K562 (cell line): ENCODE measurements at regions not wholly inside any gene's neighbourhood (a gene's known extent, or its start where the extent isn't known, plus 50 kb on each side); places are given as distances from the start of the nearest gene placed in this dataset.

Experiments
- ATAC-seq: fragments of 200-7000 bp; cut with Tn5 transposase; 3 replicates; pipeline ENCODE4 v1.9.1; 2020; ENCODE audit warnings: moderate library complexity
- BruUV-seq: library from RNA; stranded (reverse); fragments of 400-500 nt; replicated peaks from 2 replicates; lab custom pipeline; 2021; lab: Mats Ljungman, UMichigan
- CTCF ChIA-PET: fragments of 300-600 bp; formaldehyde crosslinking; extraction: SDS; loops from one replicate; lab custom pipeline; 2021; ENCODE audit warnings: low intra/inter-chr PET ratio; lab: Yijun Ruan, JAX
- POLR2A ChIA-PET: fragments of 300-600, 350-650 bp; sonication (Branson Sonifier 250); formaldehyde crosslinking; extraction: SDS; loops from one replicate; lab custom pipeline; 2021; ENCODE audit warnings: antibody characterized with exemption, inconsistent platforms; lab: Yijun Ruan, JAX
- DNase-seq, 4 experiments: peaks; one replicate each; pipeline versions ENCODE4 v3.0.0 to v3.0.0-alpha.2; 2011 to 2018; ENCODE audit warnings: low spot score in 3 of 4, mixed read lengths in 3 of 4; ENCODE audit errors: extremely low read depth in 1 of 4
- FAIRE-seq: peaks from 2 replicates; lab custom pipeline; 2011; peaks lifted over from hg19 to GRCh38; lab: Jason Lieb, UNC
- H2AFZ ChIP-seq: 2 replicates; pipeline ENCODE4 v1.6.0; 2011; ENCODE audit warnings: low read depth, low read length, control low read depth, inconsistent platforms
- H3K27ac ChIP-seq: fragments of 200-600 bp; 3 replicates; pipeline ENCODE4 v1.8.0; 2011; ENCODE audit warnings: low read depth, mild to moderate bottlenecking, control low read depth, inconsistent platforms, low read length, moderate library complexity, mixed read lengths; ENCODE audit errors: extremely low read depth
- H3K27me3 ChIP-seq, 2 experiments: fragments of 300-600 bp in 1 of 2; 2 replicates in 1 of 2; 3 replicates in 1 of 2; pipeline versions ENCODE4 v1.6.0 to v1.8.0; 2011; ENCODE audit warnings: inconsistent platforms in 2 of 2, low read length in 2 of 2, mild to moderate bottlenecking in 1 of 2, mixed read lengths in 1 of 2, moderate library complexity in 1 of 2; ENCODE audit not compliant: control insufficient read depth in 2 of 2, insufficient read depth in 2 of 2
- H3K36me3 ChIP-seq: fragments of 300-600 bp; 3 replicates; pipeline ENCODE4 v1.8.0; 2011; ENCODE audit warnings: mild to moderate bottlenecking, low read length, inconsistent platforms; ENCODE audit not compliant: control insufficient read depth, insufficient read depth
- H3K4me1 ChIP-seq, 2 experiments: fragments of 200-600 bp in 1 of 2; replicated peaks in 1 of 2; 2 replicates in 1 of 2; 3 replicates in 1 of 2; pipeline versions ENCODE4 v1.5.1 to v1.8.0; 2011; ENCODE audit warnings: inconsistent platforms in 2 of 2, low read length in 2 of 2, mild to moderate bottlenecking in 1 of 2, mixed read lengths in 1 of 2, moderate library complexity in 1 of 2; ENCODE audit not compliant: control insufficient read depth in 2 of 2, insufficient read depth in 2 of 2
- H3K4me2 ChIP-seq: 2 replicates; pipeline ENCODE4 v1.6.1; 2011; ENCODE audit warnings: low read length, control low read depth, inconsistent platforms, mixed read lengths; ENCODE audit not compliant: insufficient read depth
- H3K4me3 ChIP-seq: fragments of 200-600 bp; sonication (generic), shearing (Covaris generic); 2 replicates; pipeline ENCODE4 v1.5.1; 2016; ENCODE audit warnings: control low read depth, inconsistent platforms
- H3K79me2 ChIP-seq: fragments of 200-600 bp; 3 replicates; pipeline ENCODE4 v1.8.0; 2011; ENCODE audit warnings: low read length, inconsistent platforms; ENCODE audit not compliant: control insufficient read depth, insufficient read depth
- H3K9ac ChIP-seq, 2 experiments: 2 replicates each; pipeline versions ENCODE4 v1.6.0 to v1.6.1; 2011; ENCODE audit warnings: low read depth in 2 of 2, low read length in 2 of 2, control low read depth in 1 of 2, inconsistent platforms in 1 of 2, mild to moderate bottlenecking in 1 of 2, mixed read lengths in 1 of 2; ENCODE audit not compliant: insufficient read depth in 1 of 2
- H3K9me1 ChIP-seq: one replicate; pipeline ENCODE4 v1.6.0; 2011; ENCODE audit warnings: inconsistent platforms, mild to moderate bottlenecking, low read length, moderate library complexity; ENCODE audit not compliant: control insufficient read depth, insufficient read depth
- H3K9me3 ChIP-seq: replicated peaks from 2 replicates; pipeline ENCODE4 v1.5.1; 2011; ENCODE audit warnings: low read depth, low read length, inconsistent platforms; ENCODE audit not compliant: control insufficient read depth, insufficient read depth
- H4K20me1 ChIP-seq: replicated peaks from 2 replicates; pipeline ENCODE4 v1.6.1; 2011; ENCODE audit warnings: low read length, inconsistent platforms, mixed read lengths; ENCODE audit not compliant: control insufficient read depth, insufficient read depth
- BHLHE40 ChIP-seq: IDR thresholded peaks from 2 replicates; pipeline ENCODE4 v1.6.1; 2011; ENCODE audit warnings: low read length, improper control_type of control experiment
- CBX3 ChIP-seq, 2 experiments: IDR thresholded peaks; 1 replicate in 1 of 2; 2 replicates in 1 of 2; pipeline ENCODE4 v1.6.1; 2012; ENCODE audit warnings: inconsistent platforms in 2 of 2, low read length in 2 of 2, borderline replicate concordance in 1 of 2, control low read depth in 1 of 2
- EGR1 ChIP-seq: fragments of 450-650 bp; conservative IDR thresholded peaks from 2 replicates; pipeline ENCODE4 v1.6.1; 2017; ENCODE audit warnings: mild to moderate bottlenecking
- STAT5A ChIP-seq: IDR thresholded peaks from 2 replicates; pipeline ENCODE4 v1.6.1; 2012; ENCODE audit warnings: low read length, inconsistent platforms, borderline replicate concordance
- SUPT5H ChIP-seq: fragments of 450-650 bp; IDR thresholded peaks from 2 replicates; pipeline ENCODE4 v1.6.1; 2016
- WGBS: fragments of 100-300 bp; shearing (Covaris generic); methylation state at CpG from one replicate; pipeline ENCODE4 v1.1.6; 2016; ENCODE audit warnings: low coverage, mixed read lengths; ENCODE audit not compliant: insufficient coverage; ENCODE audit errors: missing lambda C conversion rate; 5-methylcytosine and 5-hydroxymethylcytosine counted together
- in situ Hi-C: fragments of 300-500 bp; cut with MboI; formaldehyde crosslinking; loops from 4 replicates; pipeline ENCODE4 v1.15.0; 2018; ENCODE audit warnings: inconsistent platforms, mixed read lengths
- intact Hi-C: fragments of 100-400 bp; cut with micrococcal nuclease; formaldehyde crosslinking; loops from 2 replicates; pipeline ENCODE4 v1.14.2; 2022
- TF ChIP-seq, protein P1 (sequence below), 2 experiments: IDR thresholded peaks; 2 replicates each; pipeline ENCODE4 v1.6.1; 2012; ENCODE audit warnings: improper control_type of control experiment in 2 of 2, low read depth in 2 of 2, low read length in 2 of 2, borderline replicate concordance in 1 of 2

DNA sequence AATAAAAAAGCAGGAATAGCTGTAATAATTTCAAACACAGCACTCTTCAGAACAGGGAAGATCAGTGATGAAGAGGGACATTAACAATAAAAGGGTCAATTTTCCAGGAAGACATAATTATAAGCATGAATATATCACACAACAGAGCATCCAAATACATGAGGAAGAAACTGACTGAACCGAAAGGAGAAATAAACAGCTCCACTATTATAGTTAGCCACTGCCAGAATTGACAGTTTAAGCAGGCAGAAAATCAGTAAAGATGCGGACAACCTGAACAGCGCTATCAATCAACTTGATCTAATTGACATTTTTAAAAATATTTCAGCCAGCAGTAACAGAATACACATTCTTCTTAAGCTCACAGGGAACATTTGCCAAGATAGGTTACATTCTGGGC, 89.1 kb downstream of the MED10 start (continued):
- TF ChIP-seq STAT5A, result no peak
- TF ChIP-seq, protein P1, sequence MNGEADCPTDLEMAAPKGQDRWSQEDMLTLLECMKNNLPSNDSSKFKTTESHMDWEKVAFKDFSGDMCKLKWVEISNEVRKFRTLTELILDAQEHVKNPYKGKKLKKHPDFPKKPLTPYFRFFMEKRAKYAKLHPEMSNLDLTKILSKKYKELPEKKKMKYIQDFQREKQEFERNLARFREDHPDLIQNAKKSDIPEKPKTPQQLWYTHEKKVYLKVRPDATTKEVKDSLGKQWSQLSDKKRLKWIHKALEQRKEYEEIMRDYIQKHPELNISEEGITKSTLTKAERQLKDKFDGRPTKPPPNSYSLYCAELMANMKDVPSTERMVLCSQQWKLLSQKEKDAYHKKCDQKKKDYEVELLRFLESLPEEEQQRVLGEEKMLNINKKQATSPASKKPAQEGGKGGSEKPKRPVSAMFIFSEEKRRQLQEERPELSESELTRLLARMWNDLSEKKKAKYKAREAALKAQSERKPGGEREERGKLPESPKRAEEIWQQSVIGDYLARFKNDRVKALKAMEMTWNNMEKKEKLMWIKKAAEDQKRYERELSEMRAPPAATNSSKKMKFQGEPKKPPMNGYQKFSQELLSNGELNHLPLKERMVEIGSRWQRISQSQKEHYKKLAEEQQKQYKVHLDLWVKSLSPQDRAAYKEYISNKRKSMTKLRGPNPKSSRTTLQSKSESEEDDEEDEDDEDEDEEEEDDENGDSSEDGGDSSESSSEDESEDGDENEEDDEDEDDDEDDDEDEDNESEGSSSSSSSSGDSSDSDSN (IDR thresholded peaks at IDR 0.05; ENCODE audit: borderline replicate concordance in 1 of 2, low read depth in 2 of 2, low read length in 2 of 2), result no peak
- no peak for TF ChIP-seq SUPT5H
- no peak for TF ChIP-seq BHLHE40

DNA sequence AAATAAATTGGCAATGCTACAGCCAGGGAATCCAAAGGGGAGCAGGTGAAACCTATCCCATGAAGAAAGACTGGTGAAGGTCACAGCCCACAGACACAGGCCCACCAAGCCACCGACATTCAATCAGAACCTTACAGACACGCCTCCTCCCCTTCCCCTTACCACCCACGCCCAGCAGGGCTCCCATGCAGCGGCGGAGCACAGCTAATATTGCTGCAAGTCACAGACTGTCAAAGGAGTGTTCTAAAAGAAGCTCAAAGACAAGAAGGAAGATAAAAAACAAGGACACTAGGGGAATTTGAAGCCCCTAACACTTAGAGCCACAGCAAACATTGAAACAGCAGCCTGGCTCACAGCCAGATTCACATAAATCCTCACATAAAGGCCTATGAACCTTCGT, 91.2 kb downstream of the MED10 start:
- 0 out of 2 replicates have a peak, but pooled peaks have one; percentile 24 for TF ChIP-seq EGR1
- no peak for TF ChIP-seq CBX3 (IDR thresholded peaks at IDR 0.05; ENCODE audit: borderline replicate concordance in 1 of 2, low read length in 2 of 2)
- no peak for DNase-seq
- Histone ChIP-seq H3K4me1 (no peaks in the 10 kb centered on the region), H3K4me2 (no peak overlapping the region), H3K4me3 (no peak overlapping the region), H3K9me3 (no peaks in the 10 kb centered on the region), H3K79me2 (no peaks in the 10 kb centered on the region), H3K27me3 (no peaks in the 10 kb centered on the region), H3K36me3 (no peaks in the 10 kb centered on the region), H3K9me1 (no peaks in the 10 kb centered on the region), H3K9ac (no peak overlapping the region), H2AFZ (no peak overlapping the region), H4K20me1 (no peaks in the 10 kb centered on the region), H3K27ac (no peak overlapping the region)
- POLR2A ChIA-PET, result no interaction called here
- FAIRE-seq, result no peak
- CTCF ChIA-PET, result no interaction called here
- intact Hi-C loops (no loop called here), in situ Hi-C loops (no loop called here)
- no TSS peak for BruUV-seq
- no peak; the same call in 2 of the 3 replicates for ATAC-seq
- 0% methylated on average over 6 of the region's 6 CpGs for WGBS
